GM10266 (cell line): ENCODE measurements at regions not wholly inside any gene's neighbourhood (a gene's known extent, or its start where the extent isn't known, plus 50 kb on each side); places are given as distances from the start of the nearest gene placed in this dataset.

Experiments
- DNase-seq: peaks from one replicate; pipeline ENCODE4 v3.0.0; 2012; ENCODE audit errors: extremely low spot score
- CTCF ChIP-seq: IDR thresholded peaks from 2 replicates; pipeline ENCODE4 v1.5.1; 2012; ENCODE audit warnings: mild to moderate bottlenecking, low read depth; ENCODE audit not compliant: control insufficient read depth, insufficient read depth; ENCODE audit errors: missing control alignments

GRCh38 chr6:41404182-41404845, 68.9 kb downstream of the NCR2 start:
- no peak for DNase-seq
- TF ChIP-seq CTCF, result no peak

GRCh38 chr6:41405941-41406727, 70.7 kb downstream of the NCR2 start:
- no peak for TF ChIP-seq CTCF
- DNase-seq, result no peak

GRCh38 chr6:41406728-41407489, 71.5 kb downstream of the NCR2 start:
- no peak for TF ChIP-seq CTCF
- DNase-seq, result no peak

GRCh38 chr6:41408576-41408975, 73.2 kb downstream of the NCR2 start:
- DNase-seq, result no peak
- no peak for TF ChIP-seq CTCF

- TF ChIP-seq CTCF, result no peak
- DNase-seq, result no peak
These were observed 73.6 kb downstream of the NCR2 start for GRCh38 chr6:41408982-41409381.

GRCh38 chr6:41409489-41409888, 74.1 kb downstream of the NCR2 start:
- no peak for DNase-seq

More at GRCh38 chr6:41409489-41409888, 74.1 kb downstream of the NCR2 start:
- TF ChIP-seq CTCF, result no peak
